DOHH2 (cell line): ENCODE measurements at regions not wholly inside any gene's neighbourhood (a gene's known extent, or its start where the extent isn't known, plus 50 kb on each side); places are given as distances from the start of the nearest gene placed in this dataset.
A peak's percentile ranks its signal among the peaks of the same experiment; 100 is the strongest.

Source experiments
- H3F3A ChIP-seq: fragments of 200-600 bp; sonication (generic), shearing (Covaris generic); 2 replicates; pipeline ENCODE4 v1.6.0; 2016; ENCODE audit warnings: antibody characterized with exemption, mild to moderate bottlenecking; ENCODE audit not compliant: control insufficient read depth, insufficient read depth
- H3K27ac ChIP-seq: fragments of 200-600 bp; sonication (generic); 2 replicates; pipeline ENCODE4 v1.5.1; 2014; ENCODE audit warnings: low read depth, mild to moderate bottlenecking, low read length, moderate library complexity
- H3K27me3 ChIP-seq: fragments of 200-600 bp; sonication (generic); 2 replicates; pipeline ENCODE4 v1.6.1; 2014; ENCODE audit warnings: mild to moderate bottlenecking, low read length, mixed read lengths; ENCODE audit not compliant: control insufficient read depth
- H3K36me3 ChIP-seq: fragments of 200-600 bp; sonication (generic); 2 replicates; pipeline ENCODE4 v1.6.1; 2014; ENCODE audit warnings: mild to moderate bottlenecking, low read length, moderate library complexity, mixed read lengths; ENCODE audit not compliant: control insufficient read depth
- H3K4me1 ChIP-seq: fragments of 200-600 bp; sonication (generic); 2 replicates; pipeline ENCODE4 v1.6.1; 2014; ENCODE audit warnings: mild to moderate bottlenecking, low read length, mixed read lengths; ENCODE audit not compliant: control insufficient read depth
- H3K4me2 ChIP-seq: fragments of 200-600 bp; sonication (generic); 2 replicates; pipeline ENCODE4 v1.6.0; 2014; ENCODE audit warnings: mild to moderate bottlenecking, low read length, moderate library complexity
- H3K4me3 ChIP-seq: fragments of 200-600 bp; sonication (generic); 2 replicates; pipeline ENCODE4 v1.5.1; 2014; ENCODE audit warnings: mild to moderate bottlenecking, low read length, mixed read lengths
- H3K79me2 ChIP-seq: fragments of 200-600 bp; sonication (generic); 2 replicates; pipeline ENCODE4 v1.6.1; 2014; ENCODE audit warnings: mild to moderate bottlenecking, low read length, mixed read lengths; ENCODE audit not compliant: control insufficient read depth
- H3K9me2 ChIP-seq: fragments of 200-600 bp; sonication (generic); replicated peaks from 2 replicates; pipeline ENCODE4 v1.6.1; 2014; ENCODE audit warnings: mild to moderate bottlenecking, low read length, mixed read lengths; ENCODE audit not compliant: control insufficient read depth
- H3K9me3 ChIP-seq: fragments of 200-600 bp; sonication (generic); 2 replicates; pipeline ENCODE4 v1.6.1; 2014; ENCODE audit warnings: antibody characterized with exemption, low read length, mixed read lengths; ENCODE audit not compliant: control insufficient read depth, insufficient read depth
- H4K20me1 ChIP-seq: fragments of 200-600 bp; sonication (generic); 2 replicates; pipeline ENCODE4 v1.6.0; 2014; ENCODE audit warnings: low read depth, mild to moderate bottlenecking, antibody characterized with exemption, low read length, moderate library complexity; ENCODE audit not compliant: control insufficient read depth, insufficient read depth
- EZH2phosphoT487 ChIP-seq: fragments of 200-600 bp; sonication (generic); IDR thresholded peaks from 2 replicates; pipeline ENCODE4 v1.6.1; 2017; ENCODE audit warnings: borderline replicate concordance, mild to moderate bottlenecking, antibody characterized with exemption, low read length, moderate library complexity, mixed read lengths
- TF ChIP-seq, protein P1 (sequence below): fragments of 200-600 bp; sonication (generic); IDR thresholded peaks from one replicate; pipeline ENCODE4 v1.5.1; 2014; ENCODE audit warnings: antibody characterized with exemption, mild to moderate bottlenecking, low read depth, low read length; ENCODE audit not compliant: poor library complexity, severe bottlenecking

DNA sequence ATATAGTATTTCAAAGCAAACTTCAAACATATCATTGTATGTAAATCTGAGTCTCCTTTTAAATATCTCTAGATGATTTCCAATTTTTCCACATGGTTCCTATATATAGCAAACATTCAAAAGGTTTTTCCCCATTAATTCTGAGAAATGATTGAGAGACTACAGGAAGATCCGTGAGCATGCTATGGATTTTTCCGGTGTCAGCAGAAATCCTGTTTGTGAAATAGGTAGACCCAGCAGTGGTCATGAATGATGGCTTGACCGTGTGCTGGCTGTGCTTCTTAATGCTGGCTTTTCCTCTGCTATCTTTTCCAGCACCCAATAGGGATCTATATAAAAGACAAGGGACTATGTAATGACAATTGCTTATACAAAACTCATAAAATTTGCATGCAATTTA, 485.3 kb downstream of the PSAT1 start:
- Histone ChIP-seq H3K27me3 (no peaks in the 10 kb centered on the region; the same call in 1 of the 2 replicates), H3K9me3 (no peaks in the 10 kb centered on the region), H3K79me2 (no peaks in the 10 kb centered on the region), H3K4me3 (no peak overlapping the region), H3F3A (no peaks in the 10 kb centered on the region), H3K4me2 (no peak overlapping the region), H3K4me1 (peaks cover 6% of the 10 kb centered on the region), H3K36me3 (no peaks in the 10 kb centered on the region), H4K20me1 (no peaks in the 10 kb centered on the region), H3K9me2 (no peaks in the 10 kb centered on the region), H3K27ac (no peak overlapping the region)
- TF ChIP-seq, protein P1, sequence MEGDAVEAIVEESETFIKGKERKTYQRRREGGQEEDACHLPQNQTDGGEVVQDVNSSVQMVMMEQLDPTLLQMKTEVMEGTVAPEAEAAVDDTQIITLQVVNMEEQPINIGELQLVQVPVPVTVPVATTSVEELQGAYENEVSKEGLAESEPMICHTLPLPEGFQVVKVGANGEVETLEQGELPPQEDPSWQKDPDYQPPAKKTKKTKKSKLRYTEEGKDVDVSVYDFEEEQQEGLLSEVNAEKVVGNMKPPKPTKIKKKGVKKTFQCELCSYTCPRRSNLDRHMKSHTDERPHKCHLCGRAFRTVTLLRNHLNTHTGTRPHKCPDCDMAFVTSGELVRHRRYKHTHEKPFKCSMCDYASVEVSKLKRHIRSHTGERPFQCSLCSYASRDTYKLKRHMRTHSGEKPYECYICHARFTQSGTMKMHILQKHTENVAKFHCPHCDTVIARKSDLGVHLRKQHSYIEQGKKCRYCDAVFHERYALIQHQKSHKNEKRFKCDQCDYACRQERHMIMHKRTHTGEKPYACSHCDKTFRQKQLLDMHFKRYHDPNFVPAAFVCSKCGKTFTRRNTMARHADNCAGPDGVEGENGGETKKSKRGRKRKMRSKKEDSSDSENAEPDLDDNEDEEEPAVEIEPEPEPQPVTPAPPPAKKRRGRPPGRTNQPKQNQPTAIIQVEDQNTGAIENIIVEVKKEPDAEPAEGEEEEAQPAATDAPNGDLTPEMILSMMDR = no peak
- no peak for TF ChIP-seq EZH2phosphoT487

DNA sequence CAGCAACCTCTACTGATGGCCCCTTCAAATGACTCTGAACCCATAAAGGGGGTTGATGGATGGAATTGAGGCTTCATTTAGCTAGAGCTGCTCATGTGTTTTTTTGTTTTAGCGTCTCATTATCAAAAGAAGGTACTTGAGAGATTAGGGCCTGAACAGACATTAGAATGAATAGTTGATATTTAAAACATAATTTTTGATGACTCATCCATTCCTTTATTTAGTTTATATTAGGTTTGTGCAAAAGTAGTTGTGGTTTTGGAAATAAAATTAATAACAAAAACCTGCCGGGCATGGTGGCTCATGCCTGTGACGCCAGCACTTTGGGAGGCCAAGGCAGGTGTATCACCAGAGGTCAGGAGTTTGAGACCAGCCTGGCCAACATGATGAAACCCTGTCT, 485.9 kb downstream of the PSAT1 start:
- H3K9me2 ChIP-seq = no peaks in the 10 kb centered on the region
- H4K20me1 ChIP-seq = no peaks in the 10 kb centered on the region
- H3K27me3 ChIP-seq = no peaks in the 10 kb centered on the region; the same call in 1 of the 2 replicates
- no peak for TF ChIP-seq EZH2phosphoT487
- TF ChIP-seq, protein P1 = no peak
- no peaks in the 10 kb centered on the region for H3F3A ChIP-seq
- no peak overlapping the region for H3K4me3 ChIP-seq
- no peak overlapping the region for H3K4me2 ChIP-seq
- H3K9me3 ChIP-seq = no peaks in the 10 kb centered on the region
- no peaks in the 10 kb centered on the region for H3K79me2 ChIP-seq
- no peak overlapping the region for H3K27ac ChIP-seq
- no peaks in the 10 kb centered on the region; the same call in 1 of the 2 replicates for H3K4me1 ChIP-seq
- no peaks in the 10 kb centered on the region for H3K36me3 ChIP-seq

DNA sequence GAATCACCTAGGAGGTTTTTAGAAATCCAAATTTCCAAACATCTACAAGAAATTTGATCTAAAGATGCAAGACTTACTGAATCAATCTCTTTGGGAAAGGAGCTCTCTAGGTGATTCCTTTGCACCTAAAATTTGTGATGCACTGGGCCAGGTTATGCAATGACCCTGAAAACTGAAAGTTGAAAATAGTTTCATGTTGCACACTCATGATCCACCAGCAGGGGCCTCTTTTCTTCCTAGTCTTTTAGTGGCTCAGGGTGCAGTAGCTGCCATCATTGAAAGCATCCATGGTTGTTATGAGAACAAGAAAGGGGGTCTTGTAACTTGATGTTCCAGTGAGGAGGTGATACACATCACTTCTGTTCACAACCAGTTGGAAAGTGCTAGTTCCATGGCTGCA, 486.8 kb downstream of the PSAT1 start:
- Histone ChIP-seq H3F3A (no peaks in the 10 kb centered on the region), H3K27ac (no peak overlapping the region), H3K4me3 (no peak overlapping the region), H3K27me3 (no peaks in the 10 kb centered on the region; the same call in 1 of the 2 replicates), H3K36me3 (no peaks in the 10 kb centered on the region), H3K9me3 (no peaks in the 10 kb centered on the region), H3K4me2 (no peak overlapping the region), H4K20me1 (no peaks in the 10 kb centered on the region), H3K9me2 (no peaks in the 10 kb centered on the region), H3K79me2 (no peaks in the 10 kb centered on the region), H3K4me1 (no peaks in the 10 kb centered on the region)
- no peak for TF ChIP-seq EZH2phosphoT487
- TF ChIP-seq, protein P1 = peak; percentile 44

DNA sequence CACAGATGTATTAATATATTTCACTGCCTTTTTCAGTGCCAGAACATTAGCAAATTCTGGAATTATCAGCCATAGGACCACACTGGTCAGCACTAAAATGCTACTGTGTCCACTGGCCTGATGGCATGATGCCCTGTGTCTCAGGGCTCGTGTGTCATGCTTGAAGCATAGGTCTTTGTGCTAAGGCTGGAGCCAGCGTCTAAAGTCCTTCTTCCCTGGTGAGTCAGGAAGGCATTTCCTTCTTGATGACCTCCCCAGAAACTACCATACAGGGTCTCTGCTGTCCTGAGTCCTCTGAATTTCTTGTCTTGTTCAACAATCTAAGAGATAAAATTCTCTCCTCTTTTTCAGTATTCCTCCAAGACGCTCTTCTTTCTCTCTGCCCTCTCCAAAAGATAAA, 489.9 kb downstream of the PSAT1 start:
- Histone ChIP-seq H3K27ac (no peak overlapping the region), H3K4me3 (no peak overlapping the region), H3K9me2 (no peaks in the 10 kb centered on the region), H4K20me1 (no peaks in the 10 kb centered on the region), H3F3A (no peaks in the 10 kb centered on the region), H3K79me2 (no peaks in the 10 kb centered on the region), H3K9me3 (no peaks in the 10 kb centered on the region), H3K27me3 (no peaks in the 10 kb centered on the region; the same call in 1 of the 2 replicates), H3K36me3 (no peaks in the 10 kb centered on the region), H3K4me1 (no peaks in the 10 kb centered on the region), H3K4me2 (no peak overlapping the region)
- TF ChIP-seq EZH2phosphoT487 = no peak
- TF ChIP-seq, protein P1 = no peak
